ENCODE measurements at regions not wholly inside any gene's neighbourhood (a gene's known extent, or its start where the extent isn't known, plus 50 kb on each side); places are given as distances from the start of the nearest gene placed in this dataset.
A peak's percentile ranks its signal among the peaks of the same experiment; 100 is the strongest.

- Histone ChIP-seq H3K9me3 (ENCODE audit: low read length) (no peaks in the 10 kb centered on the region), H3K9me2 (ENCODE audit: insufficient read depth, low read length) (no peaks in the 10 kb centered on the region), H3K79me2 (replicated peaks; ENCODE audit: insufficient read depth, low read length) (no peaks in the 10 kb centered on the region), H3K27me3 (ENCODE audit: insufficient read depth, low read depth, low read length) (no peaks in the 10 kb centered on the region), H3K9ac (ENCODE audit: low read length) (no peak overlapping the region), H3K4me3 (ENCODE audit: low read length) (no peak overlapping the region), H3K27ac (ENCODE audit: low read length) (no peak overlapping the region), H3K36me3 (ENCODE audit: insufficient read depth, low read length) (no peaks in the 10 kb centered on the region), H3K4me2 (ENCODE audit: low read length) (no peak overlapping the region), H4K20me1 (ENCODE audit: insufficient read depth) (no peaks in the 10 kb centered on the region), H3F3A (ENCODE audit: insufficient read depth, low read length, poor library complexity, severe bottlenecking) (no peaks in the 10 kb centered on the region), H2AFZ (ENCODE audit: low read depth, low read length) (no peak overlapping the region)
- TF ChIP-seq EZH2 (IDR thresholded peaks at IDR 0.05; ENCODE audit: borderline replicate concordance, insufficient read depth, low read length, poor library complexity, severe bottlenecking) (no peak), RAD21 (conservative IDR thresholded peaks at IDR 0.05) (no peak), EP300 (conservative IDR thresholded peaks at IDR 0.05; ENCODE audit: poor library complexity, severe bottlenecking) (no peak), MXI1 (conservative IDR thresholded peaks at IDR 0.05; ENCODE audit: poor library complexity, severe bottlenecking) (no peak), POLR2AphosphoS5 (IDR thresholded peaks at IDR 0.05) (no peak), TAF1 (IDR thresholded peaks at IDR 0.05; ENCODE audit: low read depth) (no peak), REST (IDR thresholded peaks at IDR 0.05; ENCODE audit: borderline replicate concordance) (no peak), SMC3 (conservative IDR thresholded peaks at IDR 0.05; ENCODE audit: poor library complexity) (no peak)
- TF ChIP-seq, protein P1, sequence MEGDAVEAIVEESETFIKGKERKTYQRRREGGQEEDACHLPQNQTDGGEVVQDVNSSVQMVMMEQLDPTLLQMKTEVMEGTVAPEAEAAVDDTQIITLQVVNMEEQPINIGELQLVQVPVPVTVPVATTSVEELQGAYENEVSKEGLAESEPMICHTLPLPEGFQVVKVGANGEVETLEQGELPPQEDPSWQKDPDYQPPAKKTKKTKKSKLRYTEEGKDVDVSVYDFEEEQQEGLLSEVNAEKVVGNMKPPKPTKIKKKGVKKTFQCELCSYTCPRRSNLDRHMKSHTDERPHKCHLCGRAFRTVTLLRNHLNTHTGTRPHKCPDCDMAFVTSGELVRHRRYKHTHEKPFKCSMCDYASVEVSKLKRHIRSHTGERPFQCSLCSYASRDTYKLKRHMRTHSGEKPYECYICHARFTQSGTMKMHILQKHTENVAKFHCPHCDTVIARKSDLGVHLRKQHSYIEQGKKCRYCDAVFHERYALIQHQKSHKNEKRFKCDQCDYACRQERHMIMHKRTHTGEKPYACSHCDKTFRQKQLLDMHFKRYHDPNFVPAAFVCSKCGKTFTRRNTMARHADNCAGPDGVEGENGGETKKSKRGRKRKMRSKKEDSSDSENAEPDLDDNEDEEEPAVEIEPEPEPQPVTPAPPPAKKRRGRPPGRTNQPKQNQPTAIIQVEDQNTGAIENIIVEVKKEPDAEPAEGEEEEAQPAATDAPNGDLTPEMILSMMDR (IDR thresholded peaks at IDR 0.05; ENCODE audit: poor library complexity, severe bottlenecking) = no peak
These were observed 828.5 kb upstream of the NECTIN3 start for GRCh38 chr3:110243081-110243480.

- Histone ChIP-seq H3K9me2 (ENCODE audit: insufficient read depth, low read length) (no peaks in the 10 kb centered on the region), H3K9me3 (ENCODE audit: low read length) (no peaks in the 10 kb centered on the region), H3K4me2 (ENCODE audit: low read length) (peak overlapping the region; percentile 15), H3K9ac (ENCODE audit: low read length) (no peak overlapping the region), H3K27me3 (ENCODE audit: insufficient read depth, low read depth, low read length) (no peaks in the 10 kb centered on the region), H4K20me1 (ENCODE audit: insufficient read depth) (no peaks in the 10 kb centered on the region), H3K4me3 (ENCODE audit: low read length) (no peak overlapping the region), H3F3A (ENCODE audit: insufficient read depth, low read length, poor library complexity, severe bottlenecking) (no peaks in the 10 kb centered on the region), H3K79me2 (replicated peaks; ENCODE audit: insufficient read depth, low read length) (no peaks in the 10 kb centered on the region), H2AFZ (ENCODE audit: low read depth, low read length) (peak overlapping the region; percentile 6), H3K27ac (ENCODE audit: low read length) (no peak overlapping the region), H3K36me3 (ENCODE audit: insufficient read depth, low read length) (no peaks in the 10 kb centered on the region)
- TF ChIP-seq EZH2 (IDR thresholded peaks at IDR 0.05; ENCODE audit: borderline replicate concordance, insufficient read depth, low read length, poor library complexity, severe bottlenecking) = no peak
- TF ChIP-seq EP300 (conservative IDR thresholded peaks at IDR 0.05; ENCODE audit: poor library complexity, severe bottlenecking) = no peak
- no peak for TF ChIP-seq TAF1 (IDR thresholded peaks at IDR 0.05; ENCODE audit: low read depth)
- no peak for TF ChIP-seq REST (IDR thresholded peaks at IDR 0.05; ENCODE audit: borderline replicate concordance)
- no peak for TF ChIP-seq MXI1 (conservative IDR thresholded peaks at IDR 0.05; ENCODE audit: poor library complexity, severe bottlenecking)
- TF ChIP-seq SMC3 (conservative IDR thresholded peaks at IDR 0.05; ENCODE audit: poor library complexity) = no peak
- no peak for TF ChIP-seq POLR2AphosphoS5 (IDR thresholded peaks at IDR 0.05)
- TF ChIP-seq, protein P1 (IDR thresholded peaks at IDR 0.05; ENCODE audit: poor library complexity, severe bottlenecking) = no peak
- TF ChIP-seq RAD21 (conservative IDR thresholded peaks at IDR 0.05) = no peak
These were observed 824.7 kb upstream of the NECTIN3 start for GRCh38 chr3:110246796-110247376.
